ENCODE measurements at regions not wholly inside any gene's neighbourhood (a gene's known extent, or its start where the extent isn't known, plus 50 kb on each side); places are given as distances from the start of the nearest gene placed in this dataset.

- Histone ChIP-seq H3K27ac (ENCODE audit: low read depth, low read length) (no peak overlapping the region), H3K9ac (ENCODE audit: low read length in 5 of 5) (no peak overlapping the region), H3K4me1 (ENCODE audit: control insufficient read depth in 5 of 5, insufficient read depth in 5 of 5, low read length in 5 of 5) (peaks cover 3 to 19% (median 7%) of the 10 kb centered on the region in 5 donors), H3K9me3 (ENCODE audit: control insufficient read depth in 5 of 5, low read length in 5 of 5) (no peaks in the 10 kb centered on the region), H3K27me3 (ENCODE audit: control insufficient read depth in 5 of 5, insufficient read depth in 4 of 5, low read length in 5 of 5) (peaks cover 0 to under 1% (median 0%) of the 10 kb centered on the region in 5 donors), H3K36me3 (ENCODE audit: control insufficient read depth in 5 of 5, insufficient read depth in 5 of 5, low read length in 5 of 5) (no peaks in the 10 kb centered on the region), H3K4me3 (ENCODE audit: low read depth in 1 of 5, low read length in 5 of 5) (no peak overlapping the region)
Measured at GRCh38 chr3:46083956-46084355, 56.7 kb upstream of the XCR1 start.

- Histone ChIP-seq H3K9me3 (ENCODE audit: control insufficient read depth in 5 of 5, low read length in 5 of 5) (no peaks in the 10 kb centered on the region), H3K27ac (ENCODE audit: low read depth, low read length) (no peak overlapping the region), H3K27me3 (ENCODE audit: control insufficient read depth in 5 of 5, insufficient read depth in 4 of 5, low read length in 5 of 5) (no peaks in the 10 kb centered on the region), H3K4me1 (ENCODE audit: control insufficient read depth in 5 of 5, insufficient read depth in 5 of 5, low read length in 5 of 5) (peaks cover 0 to 22% (median 7%) of the 10 kb centered on the region in 5 donors), H3K9ac (ENCODE audit: low read length in 5 of 5) (no peak overlapping the region), H3K36me3 (ENCODE audit: control insufficient read depth in 5 of 5, insufficient read depth in 5 of 5, low read length in 5 of 5) (no peaks in the 10 kb centered on the region), H3K4me3 (ENCODE audit: low read depth in 1 of 5, low read length in 5 of 5) (no peak overlapping the region)
Measured at GRCh38 chr3:46082849-46083248, 55.6 kb upstream of the XCR1 start.

- H3K9me3 ChIP-seq (ENCODE audit: control insufficient read depth in 5 of 5, low read length in 5 of 5): no peaks in the 10 kb centered on the region
- no peaks in the 10 kb centered on the region for H3K36me3 ChIP-seq (ENCODE audit: control insufficient read depth in 5 of 5, insufficient read depth in 5 of 5, low read length in 5 of 5)
- H3K4me1 ChIP-seq (ENCODE audit: control insufficient read depth in 5 of 5, insufficient read depth in 5 of 5, low read length in 5 of 5): peaks cover 0 to 22% (median 7%) of the 10 kb centered on the region in 5 donors
- no peak overlapping the region for H3K27ac ChIP-seq (ENCODE audit: low read depth, low read length)
- no peaks in the 10 kb centered on the region for H3K27me3 ChIP-seq (ENCODE audit: control insufficient read depth in 5 of 5, insufficient read depth in 4 of 5, low read length in 5 of 5)
- H3K4me3 ChIP-seq (ENCODE audit: low read depth in 1 of 5, low read length in 5 of 5): no peak overlapping the region
- no peak overlapping the region for H3K9ac ChIP-seq (ENCODE audit: low read length in 5 of 5)
Measured at GRCh38 chr3:46082021-46082420, 54.7 kb upstream of the XCR1 start.

GRCh38 chr3:46080969-46081345 lies 53.7 kb upstream of the XCR1 start:
- H3K9me3 ChIP-seq (ENCODE audit: control insufficient read depth in 5 of 5, low read length in 5 of 5): no peaks in the 10 kb centered on the region
- peaks cover 0 to 22% (median 7%) of the 10 kb centered on the region in 5 donors for H3K4me1 ChIP-seq (ENCODE audit: control insufficient read depth in 5 of 5, insufficient read depth in 5 of 5, low read length in 5 of 5)
- peak overlapping the region; percentile 34 for H3K27ac ChIP-seq (ENCODE audit: low read depth, low read length)
- H3K9ac ChIP-seq (ENCODE audit: low read length in 5 of 5): no peak overlapping the region
- H3K4me3 ChIP-seq (ENCODE audit: low read depth in 1 of 5, low read length in 5 of 5): no peak overlapping the region
- H3K36me3 ChIP-seq (ENCODE audit: control insufficient read depth in 5 of 5, insufficient read depth in 5 of 5, low read length in 5 of 5): no peaks in the 10 kb centered on the region
- H3K27me3 ChIP-seq (ENCODE audit: control insufficient read depth in 5 of 5, insufficient read depth in 4 of 5, low read length in 5 of 5): no peaks in the 10 kb centered on the region

- H3K36me3 ChIP-seq (ENCODE audit: control insufficient read depth in 5 of 5, insufficient read depth in 5 of 5, low read length in 5 of 5): no peaks in the 10 kb centered on the region
- H3K9me3 ChIP-seq (ENCODE audit: control insufficient read depth in 5 of 5, low read length in 5 of 5): no peaks in the 10 kb centered on the region
- no peak overlapping the region for H3K4me3 ChIP-seq (ENCODE audit: low read depth in 1 of 5, low read length in 5 of 5)
- H3K27me3 ChIP-seq (ENCODE audit: control insufficient read depth in 5 of 5, insufficient read depth in 4 of 5, low read length in 5 of 5): no peaks in the 10 kb centered on the region
- H3K9ac ChIP-seq (ENCODE audit: low read length in 5 of 5): no peak overlapping the region
- H3K27ac ChIP-seq (ENCODE audit: low read depth, low read length): peak overlapping the region; percentile 34
- peaks cover 0 to 22% (median 7%) of the 10 kb centered on the region in 5 donors for H3K4me1 ChIP-seq (ENCODE audit: control insufficient read depth in 5 of 5, insufficient read depth in 5 of 5, low read length in 5 of 5)
Measured at GRCh38 chr3:46080124-46080968, 53.1 kb upstream of the XCR1 start.

GRCh38 chr3:46078712-46079400 lies 51.6 kb upstream of the XCR1 start:
- Histone ChIP-seq H3K27ac (ENCODE audit: low read depth, low read length) (no peak overlapping the region), H3K27me3 (ENCODE audit: control insufficient read depth in 5 of 5, insufficient read depth in 4 of 5, low read length in 5 of 5) (no peaks in the 10 kb centered on the region), H3K9ac (ENCODE audit: low read length in 5 of 5) (peak overlapping the region in 1 of 5 donors; percentile 20), H3K4me1 (ENCODE audit: control insufficient read depth in 5 of 5, insufficient read depth in 5 of 5, low read length in 5 of 5) (peaks cover 0 to 22% (median 7%) of the 10 kb centered on the region in 5 donors), H3K9me3 (ENCODE audit: control insufficient read depth in 5 of 5, low read length in 5 of 5) (no peaks in the 10 kb centered on the region), H3K36me3 (ENCODE audit: control insufficient read depth in 5 of 5, insufficient read depth in 5 of 5, low read length in 5 of 5) (no peaks in the 10 kb centered on the region), H3K4me3 (ENCODE audit: low read depth in 1 of 5, low read length in 5 of 5) (peak overlapping the region in 3 of 5 donors; percentile 28 to 33 (median 32))

Data from subcutaneous abdominal adipose tissue (tissue), 5 donors.